HG03571 (cell line): ENCODE measurements at regions not wholly inside any gene's neighbourhood (a gene's known extent, or its start where the extent isn't known, plus 50 kb on each side); places are given as distances from the start of the nearest gene placed in this dataset.
"Not testable (repeated sequence)": the region's sequence is repeated elsewhere in the genome, so short reads cannot be mapped to it uniquely, and the experiment has no call there.

Experiments
- ATAC-seq: cut with Tn5 transposase; IDR thresholded peaks from one replicate; pipeline ENCODE4 v1.9.1; 2021; ENCODE audit not compliant: unreplicated experiment

DNA sequence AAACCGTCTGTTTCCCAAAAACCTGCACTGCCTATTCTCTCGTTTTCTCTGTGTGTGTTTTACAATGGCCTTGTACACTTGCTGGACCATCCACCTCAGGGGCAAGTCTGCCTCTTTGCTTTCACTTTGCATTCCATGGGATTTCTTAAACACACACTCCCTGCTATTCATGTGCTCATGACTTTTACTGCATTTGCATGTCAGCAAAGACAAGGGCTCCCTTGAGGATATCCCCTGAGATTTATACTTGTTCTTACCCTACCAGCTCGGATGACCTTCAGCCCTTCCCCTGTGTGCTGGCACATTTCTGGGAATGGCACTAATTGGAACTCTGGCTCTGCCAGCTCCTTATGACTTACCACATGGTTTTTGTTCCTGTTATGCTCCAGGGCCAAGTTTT is 386.9 kb downstream of the AMY1C start:
- ATAC-seq: no peak

DNA sequence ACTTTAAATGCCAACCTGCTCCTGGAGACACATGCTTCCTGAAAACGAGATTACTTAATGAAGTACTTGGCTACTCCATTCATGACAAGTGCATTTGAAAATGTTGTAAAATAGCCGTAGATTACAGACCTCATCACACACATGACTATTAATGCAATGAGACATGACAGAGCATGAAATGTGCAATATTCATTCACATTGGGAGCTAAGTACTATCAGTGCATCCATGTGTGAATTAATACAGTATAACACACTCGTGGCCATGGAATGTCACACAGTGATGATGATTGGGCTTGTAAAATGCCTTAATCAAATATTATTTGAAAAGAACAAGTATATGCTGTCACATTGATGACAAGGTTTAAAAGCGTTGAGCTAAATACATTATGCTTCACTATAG is 407.0 kb downstream of the AMY1C start:
- ATAC-seq: no peak

DNA sequence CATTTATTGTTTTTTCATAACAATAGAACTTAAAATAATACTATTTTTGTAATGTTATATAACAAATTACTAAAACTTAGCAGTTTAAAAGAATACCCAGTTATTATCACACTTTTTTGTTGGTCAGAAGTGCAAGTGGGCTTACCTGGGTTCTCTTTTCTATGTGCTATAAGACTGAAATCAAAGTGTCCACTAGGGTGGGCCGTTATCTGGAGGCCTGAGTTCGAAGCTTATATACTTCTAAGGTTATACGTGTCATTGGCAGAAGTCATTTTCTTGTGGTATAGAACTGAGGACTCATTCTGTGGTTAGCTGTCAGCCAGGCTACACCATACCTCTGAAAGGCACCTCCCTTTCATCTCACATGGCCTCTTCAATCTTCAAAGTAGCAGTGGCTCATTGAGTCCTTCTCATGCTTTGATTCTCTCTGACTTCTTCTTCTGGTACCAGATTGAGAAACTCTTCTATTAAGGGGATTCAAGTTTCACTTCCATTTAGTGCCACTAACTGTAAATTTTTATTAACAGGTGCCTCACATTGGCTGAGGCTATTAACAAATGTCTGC is 414.3 kb downstream of the AMY1C start:
- no peak for ATAC-seq

DNA sequence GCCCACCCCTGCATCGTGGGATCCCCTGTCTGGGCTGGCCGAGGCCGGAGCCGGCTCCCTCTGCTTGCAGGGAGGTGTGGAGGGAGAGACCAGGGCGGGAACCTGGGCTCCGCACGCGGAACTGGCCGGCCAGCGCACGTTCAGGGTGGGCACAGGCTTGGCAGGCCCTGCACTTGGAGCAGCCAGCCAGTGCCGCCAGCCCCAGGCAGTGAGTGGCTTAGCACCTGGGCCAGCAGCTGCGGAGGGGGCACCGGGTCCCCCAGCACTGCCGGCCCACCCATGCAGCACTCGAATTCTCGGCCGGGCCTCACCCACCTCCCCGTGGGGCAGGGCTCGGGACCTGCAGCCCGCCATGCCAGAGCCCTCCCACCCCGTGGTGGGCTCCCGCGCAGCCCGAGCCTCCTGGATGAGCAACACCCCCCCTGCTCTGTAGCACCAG is 422.6 kb downstream of the AMY1C start:
- ATAC-seq: no peak

DNA sequence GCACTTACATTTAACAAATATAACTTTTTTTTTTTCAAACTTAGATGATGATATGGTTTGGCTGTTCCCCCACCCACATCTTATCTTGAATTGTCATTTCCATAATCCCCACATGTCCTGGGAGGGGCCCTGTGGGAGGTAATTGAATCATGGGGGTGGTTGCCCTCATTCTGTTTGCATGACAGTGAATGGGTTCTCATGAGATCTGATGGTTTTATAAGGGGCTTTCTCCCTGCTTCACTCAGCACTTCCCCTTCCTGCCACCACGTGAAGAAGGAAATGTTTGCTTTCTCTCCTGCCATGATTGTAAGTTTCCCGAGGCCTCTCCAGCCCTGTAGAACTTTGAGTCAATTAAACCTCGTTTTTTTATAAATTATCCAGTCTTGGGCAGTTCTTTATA is 432.6 kb downstream of the AMY1C start:
- no peak for ATAC-seq

DNA sequence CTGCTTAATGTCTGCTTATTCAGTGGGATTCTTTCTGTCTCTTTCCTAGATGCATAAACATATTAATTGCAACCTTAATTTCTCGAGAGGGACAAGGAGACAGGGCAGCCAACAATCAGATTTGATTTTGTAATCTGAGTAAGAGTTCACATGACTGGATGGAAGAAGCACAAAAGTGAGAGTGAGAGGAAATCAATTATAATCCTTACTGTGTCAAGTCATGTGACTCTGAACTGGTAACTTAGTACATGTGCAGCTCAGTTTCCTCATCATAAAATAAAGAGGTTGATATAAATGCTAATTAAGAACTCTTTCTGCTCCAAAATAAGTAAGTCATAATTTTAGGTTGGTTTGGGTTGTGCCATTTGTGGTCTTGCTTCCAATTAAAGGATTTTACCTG is 439.5 kb downstream of the AMY1C start:
- ATAC-seq: no peak

DNA sequence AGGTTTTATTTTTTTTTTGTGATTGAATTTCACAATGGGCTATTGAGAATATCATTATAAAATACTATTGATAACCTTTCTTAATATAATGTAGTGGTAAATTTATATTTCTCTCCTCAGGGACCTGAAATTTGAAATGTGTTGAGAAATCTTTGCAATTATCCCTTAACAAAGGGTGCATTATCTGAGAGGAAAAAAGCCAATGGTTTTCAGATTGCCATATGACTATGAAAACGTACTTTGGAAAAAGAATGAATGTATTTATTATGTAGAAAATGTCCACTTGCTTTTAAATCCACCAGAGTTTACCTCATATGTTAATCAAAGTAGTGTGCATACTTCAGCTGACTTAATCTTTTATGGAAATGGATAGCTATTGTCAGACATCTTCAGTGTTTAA is 441.1 kb downstream of the AMY1C start:
- no peak for ATAC-seq

DNA sequence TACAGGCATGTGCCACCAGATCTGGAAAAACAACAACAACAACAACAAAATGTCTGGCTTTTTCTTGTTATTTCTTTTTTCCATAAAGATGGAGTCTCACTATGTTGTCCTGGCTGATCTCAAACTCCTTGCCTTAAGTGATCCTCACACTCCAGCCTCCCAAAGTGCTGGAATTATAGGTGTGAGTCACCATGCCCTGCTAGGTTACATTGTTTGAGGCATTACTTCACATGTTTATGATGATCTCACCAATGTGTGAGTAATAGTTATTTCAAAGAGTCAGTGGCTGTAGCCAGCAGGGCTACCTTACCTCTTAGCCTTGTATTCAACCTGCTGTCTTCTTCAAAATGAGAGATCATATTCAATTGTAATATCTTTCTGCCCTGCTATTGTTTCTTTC is 445.7 kb downstream of the AMY1C start:
- ATAC-seq: no peak

DNA sequence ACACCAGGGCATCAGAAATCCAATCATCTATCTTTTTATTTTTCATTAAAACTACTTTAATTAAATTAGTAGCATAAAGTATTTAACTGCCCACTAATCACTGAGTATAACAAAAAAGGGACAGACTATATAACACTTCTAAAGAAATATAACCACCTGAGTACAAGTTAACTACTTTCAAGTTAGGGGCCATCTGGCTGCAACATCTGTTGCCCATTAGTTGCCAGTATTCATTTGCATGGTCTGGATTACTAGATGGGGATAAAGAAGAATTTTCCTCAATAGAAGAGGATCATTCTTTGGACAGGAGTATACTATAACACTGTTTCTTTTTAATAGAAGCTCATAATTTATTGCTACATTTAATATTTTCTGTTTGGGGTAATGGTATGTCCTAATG is 446.4 kb downstream of the AMY1C start:
- no peak for ATAC-seq

DNA sequence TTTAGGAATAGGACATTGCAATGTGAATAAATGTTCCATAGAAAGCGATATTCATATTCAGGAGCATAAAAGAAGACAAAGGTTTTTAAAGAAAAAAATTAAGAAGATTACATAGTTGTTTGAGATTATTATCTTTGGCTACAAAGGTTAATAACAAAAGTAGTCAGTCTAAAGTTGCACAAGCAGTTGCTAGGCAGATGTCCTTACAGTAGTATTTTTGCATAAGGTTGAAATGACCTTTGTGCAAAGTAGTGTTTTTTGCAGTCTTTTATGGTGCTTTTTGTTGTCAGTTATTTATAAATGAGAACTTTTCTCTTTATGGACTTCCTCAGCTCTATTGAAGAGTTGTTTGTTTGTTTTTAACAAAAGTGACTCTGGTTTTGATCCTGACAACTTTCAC is 447.8 kb downstream of the AMY1C start:
- no peak for ATAC-seq

DNA sequence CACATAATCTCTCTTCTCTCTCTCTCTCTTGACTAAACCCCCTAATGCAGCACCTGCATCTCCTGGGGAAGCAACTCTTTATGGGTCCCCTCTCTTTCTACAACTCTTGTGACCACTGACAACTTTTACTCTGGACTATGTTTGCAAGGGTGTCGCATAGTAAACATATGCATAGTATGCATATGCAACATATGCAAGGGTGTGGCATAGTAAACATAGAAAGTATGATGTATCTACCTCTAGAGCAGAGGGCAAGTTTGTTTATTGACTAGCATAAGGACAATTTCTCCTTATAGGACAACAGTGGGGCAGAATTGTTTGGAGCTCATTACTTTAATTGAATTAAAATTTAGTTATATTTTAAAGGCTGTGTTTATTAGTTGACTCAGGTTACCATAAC is 462.5 kb downstream of the AMY1C start:
- ATAC-seq: no peak

DNA sequence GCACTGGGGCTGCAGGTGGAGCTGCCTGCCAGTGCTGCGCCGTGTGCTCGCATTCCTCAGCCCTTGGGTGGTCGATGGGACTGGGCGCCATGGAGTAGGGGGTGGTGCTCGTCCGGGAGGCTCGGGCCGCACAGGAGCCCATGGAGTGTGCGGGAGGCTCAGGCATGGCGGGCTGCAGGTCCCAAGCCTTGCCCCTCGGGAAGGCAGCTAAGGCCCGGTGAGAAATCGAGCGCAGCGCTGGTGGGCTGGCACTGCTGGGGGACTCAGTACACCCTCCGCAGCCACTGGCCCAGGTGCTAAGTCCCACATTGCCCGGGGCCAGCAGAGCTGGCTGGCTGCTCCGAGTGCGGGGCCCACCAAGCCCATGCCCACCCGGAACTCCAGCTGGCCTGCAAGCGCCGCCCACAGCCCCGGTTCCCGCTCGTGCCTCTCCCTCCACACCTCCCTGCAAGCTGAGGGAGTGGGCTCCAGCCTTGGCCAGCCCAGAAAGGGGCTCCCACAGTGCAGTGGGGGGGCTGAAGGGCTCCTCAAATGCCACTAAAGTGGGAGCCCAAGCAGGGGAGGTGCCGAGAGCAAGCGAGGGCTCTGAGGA is 467.8 kb downstream of the AMY1C start:
- not testable (repeated sequence) for ATAC-seq

DNA sequence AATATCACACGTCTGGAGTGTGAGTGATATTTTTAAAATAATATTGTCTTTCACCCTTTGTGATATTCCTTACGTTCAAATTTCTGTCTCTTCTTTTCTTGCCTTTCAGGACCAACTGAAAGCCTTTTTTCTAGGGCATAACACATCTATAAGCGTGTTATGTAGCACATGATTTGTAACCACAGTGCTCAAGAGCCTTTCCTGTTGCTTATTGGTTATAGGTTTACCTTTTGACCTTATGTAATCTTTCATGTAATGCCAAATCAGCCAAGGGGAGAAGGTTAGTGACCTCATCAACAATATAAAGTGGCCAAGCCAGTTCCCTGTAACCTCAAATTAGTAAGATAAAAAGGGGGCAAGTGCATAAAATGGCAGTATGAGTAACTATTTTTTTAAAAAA is 480.2 kb downstream of the AMY1C start:
- no peak for ATAC-seq

DNA sequence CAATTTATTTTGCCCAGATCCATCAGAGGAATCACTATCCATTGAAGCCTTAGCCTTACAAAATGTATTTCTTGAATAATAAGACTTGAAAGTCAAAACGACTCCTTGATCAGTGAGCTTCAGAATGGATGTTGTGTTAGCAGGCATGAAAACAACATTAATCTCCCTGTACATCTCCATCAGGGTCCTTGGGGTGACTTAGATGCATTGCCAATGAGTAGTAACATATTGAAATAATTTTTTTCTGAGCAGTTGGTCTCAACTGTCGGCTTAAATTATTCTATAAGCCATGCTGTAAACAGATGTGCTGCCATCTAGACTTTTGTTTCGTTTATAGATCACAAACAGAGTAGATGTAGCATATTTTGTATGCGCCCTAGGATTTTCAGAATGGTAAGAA is 482.0 kb downstream of the AMY1C start:
- ATAC-seq: no peak

DNA sequence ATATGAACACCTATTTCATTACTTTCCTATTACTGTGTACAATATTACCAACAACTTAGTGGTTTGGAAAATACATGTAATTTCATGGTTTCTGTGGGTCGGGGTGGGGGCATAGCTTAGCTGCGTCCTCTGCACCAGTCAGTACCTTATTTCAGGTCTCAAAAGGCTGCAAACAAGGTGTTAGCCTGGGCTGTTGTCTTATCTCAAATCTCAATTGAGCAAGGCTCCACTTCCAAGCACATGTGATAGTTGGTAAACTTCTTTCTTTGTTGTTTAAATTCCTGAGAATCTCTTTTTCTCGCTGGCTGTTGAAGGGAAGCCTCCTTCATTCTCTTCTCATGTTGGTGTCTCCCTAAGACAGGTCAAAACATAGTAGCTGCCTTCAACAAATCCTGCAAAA is 485.4 kb downstream of the AMY1C start:
- ATAC-seq: no peak

DNA sequence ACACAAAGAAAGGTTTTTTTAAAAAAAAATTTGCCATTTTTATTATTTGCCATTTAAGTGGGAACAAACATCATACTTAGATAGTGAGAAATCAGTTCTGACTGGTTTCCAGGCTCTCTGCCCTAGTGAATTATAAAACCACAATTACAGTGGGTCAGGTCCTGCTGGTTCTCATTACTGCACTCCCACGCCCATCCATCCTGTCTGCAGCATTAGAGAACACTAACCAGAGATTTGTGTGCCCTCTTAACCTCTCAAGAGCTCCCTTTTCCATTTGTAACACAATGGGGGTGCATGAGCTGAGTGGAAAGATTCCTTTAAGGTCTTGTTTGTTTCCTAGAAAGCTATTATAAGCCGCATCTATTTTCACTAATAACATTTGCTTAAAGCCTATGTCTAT is 489.3 kb downstream of the AMY1C start:
- ATAC-seq: no peak

DNA sequence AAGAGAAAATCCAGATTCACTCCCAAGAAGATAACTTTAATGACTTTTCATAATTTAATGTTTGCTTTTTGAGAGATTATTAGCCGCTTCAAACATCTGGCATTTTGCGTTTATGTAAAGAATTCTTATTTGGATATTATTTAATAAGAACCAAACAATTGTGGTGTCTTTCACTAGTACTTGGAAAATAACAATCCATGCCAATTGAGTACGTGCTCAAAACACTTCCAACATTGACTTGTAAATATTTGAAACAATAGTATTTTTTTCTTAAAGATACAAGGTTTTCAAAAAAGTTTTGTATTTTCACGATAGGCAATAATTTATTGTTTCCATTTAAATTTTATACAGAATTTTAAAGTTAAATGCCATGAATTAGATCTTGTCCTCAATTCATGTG is 498.7 kb downstream of the AMY1C start:
- ATAC-seq: no peak

DNA sequence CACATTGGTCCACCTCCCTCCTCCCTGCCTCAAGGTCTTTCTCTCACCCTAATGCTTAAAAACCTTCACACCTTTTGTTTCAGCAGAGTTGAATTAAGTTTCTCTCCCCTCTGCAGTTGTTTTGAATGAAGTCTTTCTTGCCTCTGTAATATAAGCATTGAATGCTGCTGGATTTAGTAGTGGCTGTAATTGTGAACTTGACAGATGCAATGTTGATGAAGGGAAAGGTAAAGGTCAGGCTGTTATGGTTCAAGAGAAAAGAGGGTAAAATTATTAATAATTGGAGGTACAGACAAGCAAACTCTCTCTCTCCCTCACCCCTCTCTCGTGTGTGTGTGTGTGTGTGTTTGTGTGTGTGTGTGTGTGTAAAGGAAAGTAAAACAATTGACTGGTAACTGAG is 509.8 kb downstream of the AMY1C start:
- no peak for ATAC-seq

DNA sequence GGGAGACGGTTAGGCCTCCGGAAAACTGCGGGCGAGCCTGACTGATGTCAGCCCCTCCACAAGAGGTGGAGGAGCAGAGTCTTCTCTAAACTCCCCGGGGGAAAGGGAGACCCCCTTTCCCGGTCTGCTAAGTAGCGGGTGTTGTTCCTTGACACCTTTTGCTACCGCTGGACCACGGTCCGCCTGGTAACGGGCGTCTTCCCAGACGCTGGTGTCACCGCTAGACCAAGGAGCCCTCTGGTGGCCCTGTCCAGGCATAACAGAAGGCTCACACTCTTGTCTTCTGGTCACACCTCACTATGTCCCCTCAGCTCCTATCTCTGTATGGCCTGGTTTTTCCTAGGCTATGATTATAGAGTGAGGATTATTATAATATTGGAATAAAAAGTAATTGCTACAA is 513.4 kb downstream of the AMY1C start:
- not testable (repeated sequence) for ATAC-seq

DNA sequence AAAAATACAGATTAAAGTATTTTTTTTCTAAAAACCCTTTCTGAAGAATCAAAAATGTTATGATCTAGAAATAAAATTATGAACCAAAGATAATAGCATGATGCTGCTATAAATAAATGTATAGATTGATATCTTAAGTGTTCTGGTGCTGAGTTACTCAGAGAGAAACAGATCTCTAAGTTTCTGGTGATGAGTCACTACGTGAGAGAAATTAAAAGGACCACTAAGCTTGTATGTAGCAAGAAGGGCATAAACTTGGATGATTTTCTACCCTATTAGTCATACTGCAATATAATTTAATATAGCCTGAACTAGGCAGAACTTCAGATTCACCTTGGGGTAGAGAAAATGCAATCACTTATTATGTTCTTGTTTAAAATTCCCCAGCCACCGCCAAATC is 514.8 kb downstream of the AMY1C start:
- ATAC-seq: no peak

DNA sequence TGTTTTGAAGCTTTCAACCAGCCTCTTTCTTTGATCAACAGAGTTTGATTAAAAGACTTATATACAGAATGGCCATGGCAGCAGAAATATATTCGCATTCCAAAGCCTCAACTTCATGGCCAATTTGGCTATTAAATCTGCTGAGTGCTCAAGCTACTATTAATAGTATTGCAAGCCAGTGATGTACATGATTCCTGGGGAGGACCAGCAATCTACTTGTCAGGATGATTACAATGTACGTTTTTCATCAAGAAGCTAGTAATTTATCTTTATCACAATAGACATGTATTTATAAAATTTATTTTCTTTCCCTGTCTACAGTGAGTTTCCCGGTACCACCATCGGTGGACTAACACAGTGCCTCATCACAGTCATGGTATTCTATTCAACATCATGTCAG is 515.5 kb downstream of the AMY1C start:
- no peak for ATAC-seq

DNA sequence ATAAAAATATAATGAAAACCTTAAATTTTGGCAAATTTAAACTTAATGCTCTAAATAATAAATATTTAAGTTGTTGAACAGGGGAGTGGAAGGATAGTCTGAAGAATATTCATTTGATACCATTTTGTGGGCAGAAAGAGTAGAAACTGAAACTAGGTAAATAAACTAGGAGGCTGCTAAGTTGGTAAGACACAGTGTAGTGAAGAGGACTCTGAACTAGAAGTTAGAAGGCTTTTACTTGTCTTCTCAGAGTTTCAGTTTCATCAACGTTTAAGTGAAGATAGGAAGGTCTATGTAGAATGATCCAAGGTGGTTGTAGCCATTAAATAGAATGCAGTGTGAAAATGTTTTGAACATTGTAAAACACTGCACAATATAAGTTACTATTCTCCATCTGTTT is 516.9 kb downstream of the AMY1C start:
- ATAC-seq: no peak

DNA sequence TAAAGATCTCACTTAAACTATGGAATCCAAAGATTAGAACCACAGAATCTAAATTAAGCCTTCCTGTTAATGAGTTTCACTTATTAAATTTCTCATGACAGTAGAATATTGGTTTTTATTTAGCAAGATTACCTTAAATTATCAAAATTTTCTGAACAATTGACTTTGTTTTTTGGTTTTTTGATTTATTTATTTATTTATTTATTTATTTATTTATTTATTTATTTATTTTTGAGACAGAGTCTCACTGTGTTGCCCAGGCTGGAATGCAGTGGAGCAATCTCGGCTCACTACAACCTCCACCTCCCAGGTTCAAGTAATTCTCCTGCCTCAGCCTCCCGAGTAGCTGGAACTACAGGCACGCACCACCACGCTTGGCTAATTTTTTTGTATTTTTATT is 538.6 kb downstream of the AMY1C start:
- not testable (repeated sequence) for ATAC-seq
